PC-9 (cell line): ENCODE measurements at regions not wholly inside any gene's neighbourhood (a gene's known extent, or its start where the extent isn't known, plus 50 kb on each side); places are given as distances from the start of the nearest gene placed in this dataset.

Experiments
- BruUV-seq: library from RNA; stranded (reverse); fragments of 400-500 nt; replicated peaks from 2 replicates; lab custom pipeline; 2021; lab: Mats Ljungman, UMichigan
- CTCF ChIA-PET: fragments of 300-600 bp; sonication (Branson Sonifier 250); formaldehyde crosslinking; loops from one replicate; lab custom pipeline; 2022; ENCODE audit warnings: antibody characterized with exemption; lab: Charles Lee
- POLR2A ChIA-PET: fragments of 300-600 bp; sonication (Branson Sonifier 250); formaldehyde crosslinking; loops from one replicate; lab custom pipeline; 2022; ENCODE audit warnings: antibody characterized with exemption; ENCODE audit not compliant: unreplicated experiment; lab: Charles Lee
- DNase-seq, 2 experiments: peaks; one replicate each; pipeline versions ENCODE4 v3.0.0 to v3.0.0-alpha.2; 2015 to 2022; ENCODE audit warnings: mixed read lengths in 1 of 2
- H2AFZ ChIP-seq: fragments of 200-600 bp; sonication (generic); 2 replicates; pipeline ENCODE4 v1.8.1; 2017; ENCODE audit warnings: antibody characterized with exemption
- H3F3A ChIP-seq: fragments of 200-600 bp; sonication (generic); 2 replicates; pipeline ENCODE4 v1.8.1; 2017; ENCODE audit warnings: antibody characterized with exemption, mild to moderate bottlenecking, low read depth; ENCODE audit not compliant: insufficient read depth
- H3K27ac ChIP-seq: fragments of 200-600 bp; sonication (generic); 2 replicates; pipeline ENCODE4 v1.6.1; 2016; ENCODE audit warnings: mixed run types
- H3K27me3 ChIP-seq: fragments of 200-600 bp; sonication (generic); 2 replicates; pipeline ENCODE4 v1.6.1; 2016; ENCODE audit warnings: low read depth, mixed run types; ENCODE audit not compliant: insufficient read depth
- H3K36me3 ChIP-seq: fragments of 200-600 bp; sonication (generic); 2 replicates; pipeline ENCODE4 v1.6.1; 2016; ENCODE audit warnings: low read depth, mixed run types
- H3K4me1 ChIP-seq: fragments of 200-600 bp; sonication (generic); replicated peaks from 2 replicates; pipeline ENCODE4 v1.6.1; 2016; ENCODE audit warnings: mixed run types; ENCODE audit not compliant: insufficient read depth
- H3K4me2 ChIP-seq: fragments of 200-600 bp; sonication (generic); 2 replicates; pipeline ENCODE4 v1.6.1; 2017; ENCODE audit warnings: mixed run types
- H3K4me3 ChIP-seq: fragments of 200-600 bp; sonication (generic); 2 replicates; pipeline ENCODE4 v1.6.1; 2016; ENCODE audit warnings: mixed run types
- H3K79me2 ChIP-seq: fragments of 200-600 bp; sonication (generic); 2 replicates; pipeline ENCODE4 v1.6.1; 2017; ENCODE audit warnings: low read depth, mixed run types
- H3K9me2 ChIP-seq: fragments of 200-600 bp; sonication (generic); 2 replicates; pipeline ENCODE4 v1.8.1; 2017; ENCODE audit warnings: mild to moderate bottlenecking; ENCODE audit not compliant: insufficient read depth
- H3K9me3 ChIP-seq: fragments of 200-600 bp; sonication (generic); 2 replicates; pipeline ENCODE4 v1.8.1; 2016; ENCODE audit warnings: low read depth; ENCODE audit not compliant: insufficient read depth
- H4K20me1 ChIP-seq: fragments of 200-600 bp; sonication (generic); 2 replicates; pipeline ENCODE4 v1.8.1; 2017; ENCODE audit not compliant: insufficient read depth
- EZH2 ChIP-seq: fragments of 200-600 bp; sonication (generic); IDR thresholded peaks from 2 replicates; pipeline ENCODE4 v1.8.0; 2017; ENCODE audit warnings: antibody characterized with exemption, low read depth
- intact Hi-C: fragments of 100-400 bp; cut with micrococcal nuclease; formaldehyde crosslinking; loops from one replicate; pipeline ENCODE4 v1.10.0; 2022; ENCODE audit not compliant: unreplicated experiment
- TF ChIP-seq, protein P1 (sequence below): fragments of 200-600 bp; sonication (generic); conservative IDR thresholded peaks from 2 replicates; pipeline ENCODE4 v1.6.1; 2017; ENCODE audit warnings: mixed run types, antibody characterized with exemption, mild to moderate bottlenecking, moderate library complexity

DNA sequence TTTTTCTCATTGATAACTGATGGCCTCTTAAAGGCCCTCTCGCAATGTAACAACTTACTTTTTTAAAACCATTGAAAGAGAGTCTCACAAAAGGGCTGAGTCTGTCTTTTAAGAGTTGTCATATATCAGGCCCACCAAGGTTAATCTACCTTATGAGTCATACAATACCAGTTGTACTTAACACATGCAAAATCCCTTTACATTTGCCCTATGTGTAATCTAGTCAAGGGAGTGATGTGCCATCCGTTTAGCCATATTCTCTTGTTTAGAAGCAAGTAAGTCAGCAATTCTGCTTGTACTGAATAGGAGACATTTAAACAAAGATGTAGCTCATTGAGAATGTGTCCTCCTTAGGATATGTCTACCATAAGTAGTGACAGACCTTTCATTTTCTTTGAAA lies 143.7 kb downstream of the TENT5A start:
- Histone ChIP-seq H3K27me3 (no peaks in the 10 kb centered on the region), H3K4me2 (no peak overlapping the region), H3K9me2 (no peaks in the 10 kb centered on the region), H3K4me3 (no peak overlapping the region), H2AFZ (no peak overlapping the region), H3K9me3 (no peaks in the 10 kb centered on the region; the same call in 1 of the 2 replicates), H3K79me2 (no peaks in the 10 kb centered on the region), H3K36me3 (no peaks in the 10 kb centered on the region), H3K27ac (no peak overlapping the region), H3K4me1 (no peaks in the 10 kb centered on the region), H4K20me1 (no peaks in the 10 kb centered on the region), H3F3A (no peaks in the 10 kb centered on the region)
- POLR2A ChIA-PET: no interaction called here
- TF ChIP-seq, protein P1, sequence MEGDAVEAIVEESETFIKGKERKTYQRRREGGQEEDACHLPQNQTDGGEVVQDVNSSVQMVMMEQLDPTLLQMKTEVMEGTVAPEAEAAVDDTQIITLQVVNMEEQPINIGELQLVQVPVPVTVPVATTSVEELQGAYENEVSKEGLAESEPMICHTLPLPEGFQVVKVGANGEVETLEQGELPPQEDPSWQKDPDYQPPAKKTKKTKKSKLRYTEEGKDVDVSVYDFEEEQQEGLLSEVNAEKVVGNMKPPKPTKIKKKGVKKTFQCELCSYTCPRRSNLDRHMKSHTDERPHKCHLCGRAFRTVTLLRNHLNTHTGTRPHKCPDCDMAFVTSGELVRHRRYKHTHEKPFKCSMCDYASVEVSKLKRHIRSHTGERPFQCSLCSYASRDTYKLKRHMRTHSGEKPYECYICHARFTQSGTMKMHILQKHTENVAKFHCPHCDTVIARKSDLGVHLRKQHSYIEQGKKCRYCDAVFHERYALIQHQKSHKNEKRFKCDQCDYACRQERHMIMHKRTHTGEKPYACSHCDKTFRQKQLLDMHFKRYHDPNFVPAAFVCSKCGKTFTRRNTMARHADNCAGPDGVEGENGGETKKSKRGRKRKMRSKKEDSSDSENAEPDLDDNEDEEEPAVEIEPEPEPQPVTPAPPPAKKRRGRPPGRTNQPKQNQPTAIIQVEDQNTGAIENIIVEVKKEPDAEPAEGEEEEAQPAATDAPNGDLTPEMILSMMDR: no peak
- no peak for TF ChIP-seq EZH2
- BruUV-seq: no TSS peak
- CTCF ChIA-PET: no interaction called here
- no peak for DNase-seq
- intact Hi-C loops: no loop called here

DNA sequence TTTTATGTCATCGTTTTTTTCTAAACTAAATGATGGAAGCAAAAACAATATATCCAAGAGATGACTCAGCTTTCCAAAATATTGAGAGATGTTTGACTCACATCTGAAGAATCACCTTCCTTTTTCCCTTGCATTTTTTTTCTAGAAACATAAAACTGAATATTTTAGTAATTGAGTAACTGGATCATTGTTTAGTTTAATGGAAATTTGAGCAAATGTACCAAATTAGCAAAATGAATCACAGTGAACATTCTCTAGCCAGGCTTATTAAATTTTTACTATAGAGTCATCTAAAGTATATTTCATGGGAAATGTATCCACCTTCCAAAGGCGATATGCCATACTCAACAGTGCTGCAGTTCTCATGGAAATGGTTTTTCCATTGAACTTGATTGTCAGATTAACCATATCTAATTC lies 145.5 kb downstream of the TENT5A start:
- Histone ChIP-seq H2AFZ (no peak overlapping the region), H3K4me3 (no peak overlapping the region), H3K79me2 (no peaks in the 10 kb centered on the region), H3K9me2 (no peaks in the 10 kb centered on the region), H3K27me3 (no peaks in the 10 kb centered on the region), H3K4me1 (no peaks in the 10 kb centered on the region), H3K4me2 (no peak overlapping the region), H3K9me3 (no peaks in the 10 kb centered on the region), H3K36me3 (no peaks in the 10 kb centered on the region), H3F3A (no peaks in the 10 kb centered on the region), H4K20me1 (no peaks in the 10 kb centered on the region), H3K27ac (no peak overlapping the region)
- POLR2A ChIA-PET: interaction anchor here (0.6 to 0.7 kb wide), 2 partner anchors 13 to 1783 kb away, joined by 3 to 6 read pairs; no protein-coding TSS in a partner anchor
- intact Hi-C loops: no loop called here
- no peak for DNase-seq
- no TSS peak for BruUV-seq
- TF ChIP-seq EZH2: no peak
- TF ChIP-seq, protein P1: no peak
- CTCF ChIA-PET: no interaction called here

DNA sequence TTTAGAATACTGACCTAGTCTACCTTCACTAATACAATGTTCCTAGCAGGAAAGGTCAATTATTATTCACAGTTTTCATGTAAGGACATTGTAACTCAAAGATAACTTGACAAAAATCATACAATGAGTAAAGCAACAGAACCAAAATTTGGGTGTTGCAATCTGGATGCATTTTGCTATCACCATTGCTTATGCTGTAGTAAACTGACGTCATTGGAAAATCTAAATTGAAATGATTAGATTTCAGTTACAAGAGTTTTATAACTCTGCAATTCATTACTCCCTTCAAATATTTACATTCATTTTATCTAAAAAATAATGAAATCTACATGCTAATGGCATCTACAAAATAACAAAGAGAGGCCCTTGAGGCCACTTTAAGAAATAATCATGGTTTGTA lies 147.0 kb downstream of the TENT5A start:
- no peaks in the 10 kb centered on the region for H4K20me1 ChIP-seq
- ChIA-PET POLR2A (no interaction called here), CTCF (no interaction called here)
- TF ChIP-seq EZH2: no peak
- TF ChIP-seq, protein P1: no peak
- H2AFZ ChIP-seq: no peak overlapping the region
- H3F3A ChIP-seq: no peaks in the 10 kb centered on the region
- H3K9me2 ChIP-seq: no peaks in the 10 kb centered on the region
- H3K9me3 ChIP-seq: no peaks in the 10 kb centered on the region
- no peaks in the 10 kb centered on the region for H3K4me1 ChIP-seq
- DNase-seq: no peak
- no peaks in the 10 kb centered on the region for H3K27me3 ChIP-seq
- no peaks in the 10 kb centered on the region for H3K79me2 ChIP-seq
- no TSS peak for BruUV-seq
- H3K27ac ChIP-seq: no peak overlapping the region
- H3K4me3 ChIP-seq: no peak overlapping the region
- no peaks in the 10 kb centered on the region for H3K36me3 ChIP-seq
- no peak overlapping the region for H3K4me2 ChIP-seq
- intact Hi-C loops: no loop called here
